Renal cortical epithelial cell (primary cell): ENCODE measurements at regions not wholly inside any gene's neighbourhood (a gene's known extent, or its start where the extent isn't known, plus 50 kb on each side); places are given as distances from the start of the nearest gene placed in this dataset.
"Not testable (repeated sequence)": the region's sequence is repeated elsewhere in the genome, so short reads cannot be mapped to it uniquely, and the experiment has no call there.

Source experiments
- DNase-seq: peaks from one replicate; pipeline ENCODE4 v3.0.0-alpha.2; 2011; ENCODE audit warnings: low read depth

GRCh38 chr3:74420538-74421124 lies 193.8 kb downstream of the CNTN3 start:
- DNase-seq = no peak

- DNase-seq = no peak
Measured at GRCh38 chr3:74415731-74416130, 198.7 kb downstream of the CNTN3 start.

- no peak for DNase-seq
Measured at GRCh38 chr3:74413547-74414241, 200.8 kb downstream of the CNTN3 start.

GRCh38 chr3:74410276-74410941 lies 204.1 kb downstream of the CNTN3 start:
- no peak for DNase-seq

GRCh38 chr3:74409066-74409465 lies 205.4 kb downstream of the CNTN3 start:
- DNase-seq = peak; percentile 2

GRCh38 chr3:74403307-74403706 lies 211.2 kb downstream of the CNTN3 start:
- DNase-seq = no peak

GRCh38 chr3:74402821-74403220 lies 211.6 kb downstream of the CNTN3 start:
- DNase-seq = no peak

- no peak for DNase-seq
Measured at GRCh38 chr3:74393426-74393825, 221.0 kb downstream of the CNTN3 start.

- DNase-seq = no peak
Measured at GRCh38 chr3:74390121-74390877, 224.2 kb downstream of the CNTN3 start.

- DNase-seq = no peak
Measured at GRCh38 chr3:74387111-74387735, 227.2 kb downstream of the CNTN3 start.

- no peak for DNase-seq
Measured at GRCh38 chr3:74384159-74384558, 230.3 kb downstream of the CNTN3 start.

GRCh38 chr3:74377669-74378068 lies 236.8 kb downstream of the CNTN3 start:
- DNase-seq = no peak

- not testable (repeated sequence) for DNase-seq
Measured at GRCh38 chr3:74376323-74376722, 238.1 kb downstream of the CNTN3 start.

GRCh38 chr3:74375653-74376052 lies 238.8 kb downstream of the CNTN3 start:
- DNase-seq = no peak

GRCh38 chr3:74372743-74373142 lies 241.7 kb downstream of the CNTN3 start:
- no peak for DNase-seq

- no peak for DNase-seq
Measured at GRCh38 chr3:74370342-74370741, 244.1 kb downstream of the CNTN3 start.

- DNase-seq = no peak
Measured at GRCh38 chr3:74366331-74366730, 248.1 kb downstream of the CNTN3 start.

GRCh38 chr3:74363346-74363745 lies 251.1 kb downstream of the CNTN3 start:
- DNase-seq = no peak

- DNase-seq = no peak
Measured at GRCh38 chr3:74360406-74360805, 254.1 kb downstream of the CNTN3 start.

GRCh38 chr3:74357881-74358280 lies 256.6 kb downstream of the CNTN3 start:
- DNase-seq = no peak

GRCh38 chr3:74353039-74353438 lies 261.4 kb downstream of the CNTN3 start:
- no peak for DNase-seq

- DNase-seq = no peak
Measured at GRCh38 chr3:74352166-74352565, 262.3 kb downstream of the CNTN3 start.
